ENCODE measurements at regions not wholly inside any gene's neighbourhood (a gene's known extent, or its start where the extent isn't known, plus 50 kb on each side); places are given as distances from the start of the nearest gene placed in this dataset.

DNA sequence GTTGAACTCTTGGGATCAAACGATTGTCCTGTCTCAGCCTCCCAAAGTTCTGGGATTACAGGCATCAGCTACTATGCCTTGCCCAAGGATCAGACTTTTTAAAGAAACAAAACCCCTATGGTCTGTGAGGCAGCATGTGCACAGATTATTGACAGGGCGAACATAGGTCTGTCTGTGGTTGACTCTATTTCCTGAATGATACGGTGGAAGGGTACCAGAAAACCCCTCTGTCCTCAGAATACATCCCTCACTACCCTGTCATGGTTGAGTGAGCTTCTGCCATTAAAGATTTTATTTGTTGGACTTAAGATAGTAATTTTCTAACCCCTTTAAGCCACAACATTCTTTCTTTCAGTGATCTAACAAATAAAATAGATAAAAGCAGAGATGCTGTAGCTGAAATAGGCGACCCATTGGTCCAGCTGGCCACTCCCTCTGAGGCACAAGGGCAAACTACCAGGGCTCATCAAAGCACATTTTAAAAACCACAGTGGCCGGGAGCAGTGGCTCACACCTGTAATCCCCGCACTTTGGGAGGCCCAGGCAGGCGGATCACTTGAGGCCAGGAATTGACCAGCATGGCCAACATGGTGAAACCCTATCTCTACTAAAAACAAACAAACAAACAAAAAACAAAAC lies 84.9 kb upstream of the ANKRD55 start:
- Histone ChIP-seq H3K9me2 (ENCODE audit: insufficient read depth) (no peaks in the 10 kb centered on the region), H4K20me1 (ENCODE audit: insufficient read depth) (no peaks in the 10 kb centered on the region)

DNA sequence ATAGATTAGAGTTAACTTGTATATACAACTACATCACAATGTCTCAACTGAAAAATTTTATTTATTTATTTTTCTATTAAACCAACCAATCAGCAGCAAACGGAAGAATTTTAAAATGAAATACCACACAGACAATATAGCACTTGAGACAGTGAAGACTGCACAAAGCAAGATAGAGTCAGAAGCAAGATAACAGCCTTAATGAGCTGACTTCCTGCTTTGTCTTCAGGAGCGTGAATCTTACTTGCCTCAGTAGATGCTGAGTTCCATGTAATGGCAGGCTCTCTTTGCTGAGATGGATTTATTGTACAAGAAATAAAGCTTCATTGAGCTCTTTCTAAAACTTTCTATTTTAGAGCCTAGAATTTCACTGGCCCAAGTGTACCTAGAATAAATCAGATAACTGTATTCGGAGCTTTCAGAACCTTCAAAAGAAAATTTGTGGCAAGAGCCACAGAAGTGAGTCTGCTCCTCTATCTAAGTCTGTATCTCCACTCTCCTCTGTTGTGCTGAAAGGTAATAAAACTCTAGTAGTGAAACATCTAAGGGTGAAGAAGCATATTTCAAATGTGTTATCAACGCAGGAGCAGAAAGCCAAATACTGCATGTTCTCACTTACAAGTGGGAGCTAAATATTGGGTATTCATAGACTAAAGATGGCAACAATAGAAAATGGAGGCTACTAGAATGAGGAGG lies 83.3 kb upstream of the ANKRD55 start:
- no peak for DNase-seq
- no peaks in the 10 kb centered on the region for H3K9me3 ChIP-seq (ENCODE audit: low read depth)
- no peak overlapping the region for H3K27ac ChIP-seq
- H2AFZ ChIP-seq, result no peak overlapping the region
- H3K4me3 ChIP-seq, result no peak overlapping the region
- no peaks in the 10 kb centered on the region for H3K36me3 ChIP-seq (ENCODE audit: low read depth)
- in situ Hi-C loops (cut with MboI), result no loop called here
- no peak overlapping the region for H3K4me2 ChIP-seq (ENCODE audit: unreplicated experiment)
- H3K79me2 ChIP-seq (ENCODE audit: insufficient read depth), result no peaks in the 10 kb centered on the region
- WGBS, 2 experiments (ENCODE audit: low coverage in 1 of 2, low lambda C conversion rate in 2 of 2, missing lambda C conversion rate in 2 of 2), result 92 to 96% methylated on average over 4 of the region's 4 CpGs
- H3K27me3 ChIP-seq (replicated peaks; ENCODE audit: insufficient read depth), result no peaks in the 10 kb centered on the region
- no peak overlapping the region for H3K9ac ChIP-seq
- H4K20me1 ChIP-seq (ENCODE audit: insufficient read depth), result no peaks in the 10 kb centered on the region
- H3K9me2 ChIP-seq (ENCODE audit: insufficient read depth), result no peaks in the 10 kb centered on the region
- peaks cover 19% of the 10 kb centered on the region for H3K4me1 ChIP-seq (ENCODE audit: insufficient read depth)
- H3F3A ChIP-seq (ENCODE audit: insufficient read depth), result peaks cover 10% of the 10 kb centered on the region; the same call in 1 of the 2 replicates
- TF ChIP-seq EZH2phosphoT487 (IDR thresholded peaks at IDR 0.05; ENCODE audit: insufficient read depth, low read depth), result no peak
- TF ChIP-seq EZH2 (IDR thresholded peaks at IDR 0.05; ENCODE audit: insufficient read depth, poor library complexity, severe bottlenecking), result no peak

More for the DNA sequence above, 84.9 kb upstream of the ANKRD55 start:
- H3F3A ChIP-seq (ENCODE audit: insufficient read depth), result peaks cover 12% of the 10 kb centered on the region
- H3K4me1 ChIP-seq (ENCODE audit: insufficient read depth), result peaks cover 19% of the 10 kb centered on the region
- 89 to 93% methylated on average over 7 of the region's 7 CpGs for WGBS, 2 experiments (ENCODE audit: low coverage in 1 of 2, low lambda C conversion rate in 2 of 2, missing lambda C conversion rate in 2 of 2)
- no peaks in the 10 kb centered on the region for H3K27me3 ChIP-seq (replicated peaks; ENCODE audit: insufficient read depth)
- H3K36me3 ChIP-seq (ENCODE audit: low read depth), result no peaks in the 10 kb centered on the region
- no peaks in the 10 kb centered on the region for H3K9me3 ChIP-seq (ENCODE audit: low read depth)
- no peak overlapping the region for H3K9ac ChIP-seq
- H2AFZ ChIP-seq, result no peak overlapping the region
- H3K27ac ChIP-seq, result no peak overlapping the region
- no peak overlapping the region for H3K4me3 ChIP-seq
- TF ChIP-seq EZH2phosphoT487 (IDR thresholded peaks at IDR 0.05; ENCODE audit: insufficient read depth, low read depth) (no peak), EZH2 (IDR thresholded peaks at IDR 0.05; ENCODE audit: insufficient read depth, poor library complexity, severe bottlenecking) (no peak)
- in situ Hi-C loops (cut with MboI), result no loop called here
- no peak for DNase-seq
- no peaks in the 10 kb centered on the region for H3K79me2 ChIP-seq (ENCODE audit: insufficient read depth)
- H3K4me2 ChIP-seq (ENCODE audit: unreplicated experiment), result no peak overlapping the region

DNA sequence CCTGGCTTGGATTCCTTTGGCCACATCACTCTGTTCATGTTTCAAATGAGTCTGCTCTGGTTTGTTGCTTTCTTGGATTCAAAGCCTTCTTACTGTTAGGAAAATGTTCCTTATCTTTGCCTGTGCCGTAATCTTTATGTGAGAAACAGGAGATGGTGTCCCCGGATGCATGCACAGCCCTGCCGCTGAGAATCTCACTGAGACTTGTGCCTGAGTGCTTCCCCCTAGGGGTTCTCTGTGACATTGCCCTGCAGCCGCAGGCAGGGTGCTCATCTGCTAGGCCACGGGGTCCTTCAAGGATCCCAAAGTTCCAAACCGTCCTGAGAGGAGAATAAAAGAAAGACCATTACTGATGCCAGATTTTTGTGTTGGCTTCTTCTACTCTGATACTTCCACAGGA lies 81.4 kb upstream of the ANKRD55 start:
- Histone ChIP-seq H3K4me1 (ENCODE audit: insufficient read depth) (peaks cover 11% of the 10 kb centered on the region), H2AFZ (no peak overlapping the region), H3K4me2 (ENCODE audit: unreplicated experiment) (no peak overlapping the region), H3K4me3 (no peak overlapping the region), H3K9me2 (ENCODE audit: insufficient read depth) (no peaks in the 10 kb centered on the region), H3F3A (ENCODE audit: insufficient read depth) (peaks cover 7% of the 10 kb centered on the region; the same call in 1 of the 2 replicates), H3K36me3 (ENCODE audit: low read depth) (no peaks in the 10 kb centered on the region), H3K27ac (no peak overlapping the region), H3K79me2 (ENCODE audit: insufficient read depth) (no peaks in the 10 kb centered on the region), H3K9ac (no peak overlapping the region), H4K20me1 (ENCODE audit: insufficient read depth) (no peaks in the 10 kb centered on the region), H3K27me3 (replicated peaks; ENCODE audit: insufficient read depth) (no peaks in the 10 kb centered on the region), H3K9me3 (ENCODE audit: low read depth) (no peaks in the 10 kb centered on the region)
- WGBS, 2 experiments (ENCODE audit: low coverage in 1 of 2, low lambda C conversion rate in 2 of 2, missing lambda C conversion rate in 2 of 2), result 71 to 72% methylated on average over 6 of the region's 6 CpGs
- in situ Hi-C loops (cut with MboI), result no loop called here
- TF ChIP-seq EZH2phosphoT487 (IDR thresholded peaks at IDR 0.05; ENCODE audit: insufficient read depth, low read depth) (no peak), EZH2 (IDR thresholded peaks at IDR 0.05; ENCODE audit: insufficient read depth, poor library complexity, severe bottlenecking) (no peak)
- peak; percentile 25 for DNase-seq

DNA sequence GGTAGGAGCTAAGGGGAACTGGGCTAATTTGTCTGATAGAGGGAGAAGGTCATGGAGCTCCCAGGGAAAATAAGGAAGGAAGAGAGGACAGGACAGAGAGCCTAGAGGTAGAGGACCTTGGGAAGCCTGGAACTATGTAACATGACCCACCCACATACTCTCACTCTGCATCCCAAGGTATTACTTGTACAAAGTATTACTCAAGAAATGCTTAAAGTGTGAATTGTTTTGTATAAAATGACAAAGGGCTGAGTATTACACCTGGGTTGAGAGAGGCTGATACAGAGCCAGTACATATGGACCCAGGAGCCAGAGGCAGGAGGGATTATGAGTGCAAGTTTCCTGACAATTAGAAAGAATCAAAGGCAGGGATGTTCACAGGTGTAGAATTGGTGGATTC lies 80.5 kb upstream of the ANKRD55 start:
- in situ Hi-C loops (cut with MboI), result no loop called here
- H3K79me2 ChIP-seq (ENCODE audit: insufficient read depth), result no peaks in the 10 kb centered on the region
- no peak overlapping the region for H3K4me3 ChIP-seq
- H3K36me3 ChIP-seq (ENCODE audit: low read depth), result no peaks in the 10 kb centered on the region
- no peaks in the 10 kb centered on the region for H3K27me3 ChIP-seq (replicated peaks; ENCODE audit: insufficient read depth)
- H3K4me1 ChIP-seq (ENCODE audit: insufficient read depth), result peaks cover 1% of the 10 kb centered on the region; the same call in 1 of the 2 replicates
- H3K27ac ChIP-seq, result no peak overlapping the region
- no peaks in the 10 kb centered on the region for H4K20me1 ChIP-seq (ENCODE audit: insufficient read depth)
- no peak for DNase-seq
- H3K9me3 ChIP-seq (ENCODE audit: low read depth), result no peaks in the 10 kb centered on the region
- TF ChIP-seq EZH2phosphoT487 (IDR thresholded peaks at IDR 0.05; ENCODE audit: insufficient read depth, low read depth) (no peak), EZH2 (IDR thresholded peaks at IDR 0.05; ENCODE audit: insufficient read depth, poor library complexity, severe bottlenecking) (no peak)
- H3K9me2 ChIP-seq (ENCODE audit: insufficient read depth), result no peaks in the 10 kb centered on the region
- H2AFZ ChIP-seq, result no peak overlapping the region
- H3K9ac ChIP-seq, result no peak overlapping the region
- H3F3A ChIP-seq (ENCODE audit: insufficient read depth), result no peaks in the 10 kb centered on the region
- no peak overlapping the region for H3K4me2 ChIP-seq (ENCODE audit: unreplicated experiment)

All from GM23248 (cell line).